Dermis microvascular lymphatic vessel endothelial cell (primary cell): ENCODE measurements at regions not wholly inside any gene's neighbourhood (a gene's known extent, or its start where the extent isn't known, plus 50 kb on each side); places are given as distances from the start of the nearest gene placed in this dataset.
"Not testable (repeated sequence)": the region's sequence is repeated elsewhere in the genome, so short reads cannot be mapped to it uniquely, and the experiment has no call there.

Experiments used
- DNase-seq, 2 donors: peaks; one replicate each; pipeline versions ENCODE4 v3.0.0 to v3.0.0-alpha.2; 2010; ENCODE audit warnings: low read depth in 2 of 2

DNA sequence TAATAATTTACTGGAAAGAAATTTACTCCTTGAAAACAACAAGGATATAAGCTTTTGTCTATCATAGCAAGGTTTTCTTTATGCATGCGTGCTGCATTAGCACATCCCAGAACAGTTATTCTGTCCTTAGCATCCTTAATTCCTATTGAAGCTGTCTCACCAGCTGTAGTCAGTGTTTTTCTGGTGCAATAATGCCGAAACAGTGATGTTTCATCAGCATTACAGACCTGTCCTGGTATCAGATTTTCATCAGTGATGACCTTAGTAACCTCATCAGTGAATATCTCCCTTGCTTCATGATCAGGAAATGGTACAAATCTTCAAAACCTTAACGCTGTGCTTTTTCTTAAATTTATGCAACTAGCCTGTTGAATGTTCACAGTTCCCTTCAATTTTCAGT is 264.7 kb upstream of the STARD13 start:
- no peak for DNase-seq

DNA sequence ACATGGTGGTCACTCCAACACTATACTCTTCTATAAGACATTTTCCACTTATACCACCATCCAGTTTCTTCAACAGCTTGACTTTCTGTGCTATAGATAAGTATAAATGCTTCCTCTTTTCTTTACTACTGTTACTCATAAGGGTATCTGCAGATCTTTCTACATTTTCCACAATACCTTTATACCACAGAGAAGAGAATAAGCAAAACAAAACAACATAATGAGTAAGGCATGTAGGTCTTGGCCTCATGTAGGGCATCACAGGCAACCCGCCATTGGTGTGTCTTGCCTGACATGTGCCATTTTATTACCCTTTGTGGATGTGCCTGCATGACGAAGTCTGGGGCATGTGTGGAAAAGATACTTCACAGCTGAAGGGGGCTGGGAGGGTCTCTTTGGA is 265.3 kb upstream of the STARD13 start:
- DNase-seq: no peak

DNA sequence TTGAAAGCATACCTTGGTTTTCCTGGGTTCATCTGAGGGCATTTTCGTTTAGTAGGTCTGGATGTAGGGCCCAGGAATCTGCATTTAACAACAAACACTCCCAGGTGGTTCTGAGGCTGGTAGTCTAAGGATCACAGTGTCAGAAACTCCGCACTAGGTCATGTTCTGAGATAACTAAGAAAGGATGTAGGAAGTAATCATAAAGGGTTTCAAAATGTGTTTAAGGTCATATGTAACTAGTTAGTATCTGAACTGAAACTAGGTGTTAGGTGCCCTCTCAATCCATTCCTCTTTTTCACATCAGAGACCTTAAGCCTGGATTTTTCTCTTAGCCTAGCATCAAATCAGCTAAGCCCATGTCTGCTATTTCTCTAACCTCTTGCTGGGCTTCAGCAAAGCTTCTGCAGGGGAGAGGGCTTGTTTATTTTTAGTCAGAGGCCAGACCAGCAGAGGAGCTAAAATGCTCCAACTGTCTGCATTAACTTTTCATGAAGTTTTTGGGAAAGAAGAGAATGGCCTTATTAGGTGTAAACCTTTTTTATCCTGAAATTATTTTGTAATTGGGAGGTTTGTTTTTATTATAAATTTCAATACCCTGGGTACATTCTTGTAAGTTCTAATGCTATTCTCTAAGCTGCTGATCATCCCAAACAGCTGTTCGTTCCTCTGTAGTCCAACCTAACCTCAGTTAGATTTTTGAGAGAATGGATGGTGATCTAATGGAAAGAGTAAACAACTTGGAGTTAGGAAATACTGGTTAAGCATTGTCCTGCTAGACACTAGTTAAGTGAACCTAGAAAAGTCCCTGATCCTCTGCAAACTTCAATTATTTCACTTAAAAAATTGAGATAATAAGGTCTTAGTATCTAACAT is 262.8 kb upstream of the RFC3 start:
- no peak for DNase-seq

DNA sequence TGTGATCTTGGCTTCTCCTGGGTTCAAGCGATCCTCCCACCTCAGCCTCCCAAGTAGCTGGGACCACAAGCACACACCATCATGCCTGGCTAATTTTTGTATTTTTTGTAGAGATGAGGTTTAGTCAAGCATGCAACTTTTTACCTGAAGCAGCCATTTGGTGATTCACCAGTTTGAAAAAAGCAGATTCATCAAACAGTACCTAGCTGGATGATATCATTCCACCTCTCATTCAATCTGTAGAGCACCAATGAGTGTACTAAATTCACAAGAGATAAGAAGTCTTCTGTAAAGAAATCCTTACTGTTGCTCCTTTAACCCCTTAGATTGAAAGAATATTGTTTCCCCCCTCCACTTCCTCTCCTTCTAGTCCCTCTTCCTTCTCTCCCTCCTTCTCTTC is 261.1 kb upstream of the RFC3 start:
- no peak for DNase-seq

DNA sequence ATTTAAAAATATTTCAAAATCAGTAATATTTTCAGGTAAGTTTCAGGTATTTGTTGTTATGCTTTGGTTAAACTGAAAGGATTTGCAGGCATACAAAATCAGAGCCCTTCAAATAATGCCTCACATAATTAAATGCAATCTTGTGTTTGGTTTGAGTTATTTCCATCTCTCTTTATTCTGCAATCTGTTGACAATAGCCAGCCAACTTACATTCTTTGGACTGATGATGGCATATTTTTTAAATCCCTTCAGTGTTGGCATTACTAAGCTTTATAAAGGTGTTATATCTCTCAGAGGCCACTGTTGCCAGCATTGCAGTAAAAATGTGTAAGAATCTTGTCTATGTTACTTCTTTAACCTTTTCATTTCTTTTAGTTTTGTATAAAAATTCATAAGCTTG is 257.2 kb upstream of the RFC3 start:
- no peak for DNase-seq

DNA sequence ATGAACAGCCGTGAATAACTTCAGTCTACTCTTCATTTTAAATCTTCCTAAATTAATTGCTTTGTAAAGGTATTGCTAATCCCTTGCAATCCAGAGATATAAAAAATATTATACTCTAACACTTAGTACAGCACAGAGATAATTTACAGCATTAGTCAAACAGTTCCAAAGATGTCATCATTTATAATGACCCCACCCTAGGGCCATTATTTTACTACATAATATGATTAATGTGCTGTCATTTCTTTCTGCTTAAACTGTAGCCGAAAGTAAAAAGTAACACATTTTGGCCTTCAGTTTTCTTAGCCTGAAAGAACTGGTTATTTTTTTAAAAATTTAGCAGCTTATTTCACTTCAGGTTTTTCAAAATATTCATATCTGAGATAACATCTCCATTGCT is 256.3 kb upstream of the RFC3 start:
- no peak for DNase-seq

DNA sequence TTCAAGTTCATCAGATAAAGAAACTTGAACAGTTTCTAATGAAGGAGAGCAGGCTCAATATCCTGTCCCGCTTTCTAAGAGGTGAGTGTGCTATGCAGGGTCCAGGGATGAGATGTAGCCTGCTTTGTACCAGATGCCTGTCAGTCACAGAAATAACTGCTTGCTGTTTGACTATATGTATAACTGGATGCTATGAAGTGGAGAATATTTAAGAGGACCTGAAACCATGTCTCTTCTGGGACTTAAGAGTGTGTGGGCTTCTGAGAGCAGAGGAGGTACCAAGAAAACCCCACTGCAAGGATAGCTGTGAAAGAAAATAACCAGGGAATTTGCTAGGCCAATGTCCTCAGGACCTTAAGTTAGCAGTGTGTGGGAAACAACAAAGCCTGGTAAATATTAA is 246.3 kb upstream of the RFC3 start:
- DNase-seq: no peak

DNA sequence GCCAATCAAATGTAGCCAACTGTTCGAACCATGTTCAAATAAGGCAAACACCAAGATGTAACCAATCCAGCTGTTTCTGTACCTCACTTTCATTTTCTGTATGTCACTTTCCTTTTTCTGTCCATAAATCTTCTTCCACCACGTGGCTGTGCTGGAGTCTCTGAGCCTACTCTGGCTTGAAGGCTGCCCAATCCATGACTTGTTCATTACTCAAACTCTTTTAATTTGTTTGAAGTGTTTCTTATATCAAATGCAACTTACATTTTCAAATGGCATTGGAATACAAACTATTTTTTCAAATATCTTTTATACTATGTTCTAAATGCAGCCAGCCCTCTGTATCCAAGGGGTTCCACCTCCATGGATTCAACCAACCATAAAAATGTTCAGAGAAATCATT is 245.6 kb upstream of the RFC3 start:
- DNase-seq: not testable (repeated sequence)

DNA sequence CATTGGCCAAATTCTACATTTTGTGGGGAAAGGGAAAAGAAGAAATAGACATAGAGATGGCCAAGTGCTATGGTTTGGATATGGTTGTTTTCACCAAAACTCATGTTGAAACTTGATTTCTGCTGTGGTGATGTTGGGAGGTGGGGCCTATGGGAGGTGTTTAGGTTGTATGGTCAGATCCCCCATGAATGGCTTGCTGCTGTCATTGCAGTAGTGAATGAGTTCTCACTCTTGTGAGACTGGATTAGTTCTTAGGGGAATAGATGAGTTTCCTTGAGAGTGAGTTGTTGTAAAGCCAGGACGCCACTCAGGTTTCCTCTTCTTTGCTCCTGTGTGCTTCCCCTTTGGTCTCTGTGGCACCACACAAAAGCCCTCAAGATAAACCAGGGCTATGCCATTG is 242.6 kb upstream of the RFC3 start:
- DNase-seq: no peak

DNA sequence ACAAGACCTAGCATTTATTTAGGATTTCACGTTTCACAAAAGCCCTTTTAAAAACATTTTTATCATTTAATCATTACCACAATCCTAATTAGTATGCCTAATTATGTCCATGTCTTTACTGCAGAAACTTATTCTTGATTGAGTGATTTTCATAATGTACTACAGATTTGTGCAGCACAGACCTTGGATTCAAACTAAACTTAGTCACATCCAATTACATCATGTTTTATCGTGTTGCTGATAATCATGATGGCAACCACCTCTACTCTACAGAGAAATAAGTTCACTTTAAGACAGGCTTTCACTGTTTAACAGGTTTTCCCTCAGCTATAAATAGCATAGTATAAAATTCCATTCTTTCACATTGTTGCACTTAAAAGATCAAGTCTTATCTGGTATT is 240.9 kb upstream of the RFC3 start:
- no peak for DNase-seq

DNA sequence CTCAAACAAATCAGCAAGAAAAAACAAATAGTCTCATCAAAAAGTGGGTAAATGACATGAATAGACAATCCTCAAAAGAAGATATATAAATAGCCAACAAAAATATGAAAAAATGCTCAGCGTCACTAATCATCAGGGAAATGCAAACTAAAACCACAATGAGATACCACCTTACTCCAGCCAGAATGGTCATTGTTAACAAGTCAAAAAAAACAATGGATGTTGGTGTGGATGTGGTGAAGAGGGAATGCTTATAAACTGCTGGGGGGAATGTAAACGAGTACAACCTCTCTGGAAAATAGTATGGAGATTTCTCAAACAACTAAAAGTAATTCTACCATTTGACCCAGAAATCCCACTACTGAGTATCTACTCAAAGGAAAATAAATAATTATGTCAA is 239.2 kb upstream of the RFC3 start:
- DNase-seq: no peak

DNA sequence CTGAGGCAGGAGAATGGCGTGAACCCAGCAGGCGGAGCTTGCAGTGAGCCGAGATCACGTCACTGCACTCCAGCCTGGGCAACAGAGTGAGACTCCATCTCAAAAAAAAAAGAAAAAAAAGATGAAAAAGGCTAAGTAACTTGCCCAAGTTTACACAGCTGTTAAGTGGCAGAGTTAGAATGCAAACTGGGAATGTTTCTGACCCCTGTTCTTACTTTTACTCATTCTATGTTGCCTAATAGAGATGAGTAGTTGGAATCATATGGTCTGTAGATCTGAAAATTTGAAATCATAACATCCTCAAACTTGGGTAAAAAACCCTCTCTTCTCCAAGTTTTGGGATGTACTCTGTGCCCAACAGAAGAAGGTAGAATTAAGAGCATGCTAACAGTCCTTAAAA is 235.8 kb upstream of the RFC3 start:
- no peak for DNase-seq

DNA sequence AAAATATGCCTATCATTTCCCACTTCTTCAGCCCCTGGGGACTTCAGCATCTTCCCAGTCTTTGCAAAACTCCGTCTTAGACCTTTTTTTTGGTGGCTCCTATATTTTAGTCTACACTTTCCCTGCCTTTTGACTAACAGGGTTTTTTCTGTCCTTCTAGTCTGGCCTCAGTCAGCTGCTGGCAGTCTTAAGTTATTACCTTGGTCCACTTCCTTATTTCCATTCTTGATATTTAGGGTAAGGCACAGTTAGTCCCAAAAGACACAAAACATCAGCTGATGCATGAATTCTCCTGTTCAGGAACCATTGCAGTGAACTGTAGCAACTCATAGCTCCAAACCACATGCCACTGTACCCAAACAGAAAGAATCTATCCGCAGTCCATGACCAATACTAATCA is 234.6 kb upstream of the RFC3 start:
- no peak for DNase-seq

DNA sequence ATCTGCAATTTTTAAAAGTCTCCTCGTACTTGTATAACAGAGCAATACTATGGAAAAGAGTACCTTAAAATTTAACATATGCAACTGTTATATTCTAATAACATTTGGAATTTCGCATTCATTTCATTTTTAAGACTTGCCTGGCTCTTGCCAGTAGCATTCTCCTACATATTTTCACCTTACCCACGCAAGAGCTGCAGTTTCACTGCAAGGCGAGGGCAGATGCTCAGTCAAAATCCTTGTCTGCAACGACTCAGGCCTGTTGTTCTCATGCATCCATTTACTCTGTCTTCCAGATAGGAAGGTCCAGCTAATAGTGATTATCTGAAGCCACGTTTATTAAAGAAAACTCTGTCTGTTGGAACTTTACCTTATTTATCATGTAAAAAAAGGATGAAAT is 227.0 kb upstream of the RFC3 start:
- DNase-seq: no peak

DNA sequence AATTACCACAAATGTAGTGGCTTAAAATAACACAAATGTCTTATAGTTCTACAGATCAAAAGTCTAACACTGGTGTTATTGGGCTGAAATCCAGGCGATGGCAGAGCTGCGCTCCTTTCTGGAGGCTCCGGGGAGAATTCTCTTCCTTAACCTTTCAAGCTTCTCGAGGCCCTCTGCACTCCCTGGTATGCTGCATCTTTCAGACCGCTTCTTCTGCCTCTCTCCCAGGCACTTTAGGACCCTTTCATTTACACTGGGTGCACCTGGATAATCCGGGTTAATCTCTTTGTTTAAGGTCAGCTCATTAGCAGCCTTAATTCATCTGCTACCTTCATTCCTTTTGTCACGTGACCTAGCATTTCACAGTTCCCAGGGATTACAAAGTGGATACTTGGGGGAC is 211.3 kb upstream of the RFC3 start:
- DNase-seq: no peak

DNA sequence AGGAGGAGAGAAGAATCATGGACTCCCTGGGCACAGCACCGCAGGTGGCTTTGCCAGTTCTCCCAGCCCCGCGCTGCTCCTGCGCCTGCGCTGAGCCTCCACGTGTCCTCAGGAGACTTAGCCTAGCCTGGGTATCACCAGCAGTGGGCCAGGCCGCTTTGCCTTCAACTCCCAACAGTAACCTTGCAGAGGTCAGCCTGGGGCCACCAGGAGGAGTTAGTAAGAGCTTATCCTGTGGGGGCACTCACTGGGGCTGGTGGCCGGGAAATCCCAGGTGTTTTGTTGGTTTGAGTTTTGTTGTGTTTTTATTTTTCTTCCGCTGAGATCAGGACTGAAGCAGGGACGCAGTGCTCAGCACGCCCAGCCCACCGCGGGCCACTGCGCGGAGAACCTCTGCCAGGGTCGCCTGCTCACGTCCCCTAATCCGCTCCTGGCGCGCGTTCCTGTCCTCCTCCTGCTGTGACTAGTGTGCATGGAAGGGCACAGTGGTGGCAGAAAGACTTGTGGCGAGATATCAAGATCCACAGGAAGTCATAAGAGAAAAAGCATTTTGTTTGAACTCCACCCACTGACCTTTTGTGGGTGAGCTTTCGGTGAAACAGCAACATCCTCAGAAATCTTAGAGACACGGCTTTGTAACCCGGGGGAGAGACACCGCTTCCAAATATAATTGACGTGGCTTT is 207.4 kb upstream of the RFC3 start:
- peak; percentile 70 to 83 for DNase-seq

DNA sequence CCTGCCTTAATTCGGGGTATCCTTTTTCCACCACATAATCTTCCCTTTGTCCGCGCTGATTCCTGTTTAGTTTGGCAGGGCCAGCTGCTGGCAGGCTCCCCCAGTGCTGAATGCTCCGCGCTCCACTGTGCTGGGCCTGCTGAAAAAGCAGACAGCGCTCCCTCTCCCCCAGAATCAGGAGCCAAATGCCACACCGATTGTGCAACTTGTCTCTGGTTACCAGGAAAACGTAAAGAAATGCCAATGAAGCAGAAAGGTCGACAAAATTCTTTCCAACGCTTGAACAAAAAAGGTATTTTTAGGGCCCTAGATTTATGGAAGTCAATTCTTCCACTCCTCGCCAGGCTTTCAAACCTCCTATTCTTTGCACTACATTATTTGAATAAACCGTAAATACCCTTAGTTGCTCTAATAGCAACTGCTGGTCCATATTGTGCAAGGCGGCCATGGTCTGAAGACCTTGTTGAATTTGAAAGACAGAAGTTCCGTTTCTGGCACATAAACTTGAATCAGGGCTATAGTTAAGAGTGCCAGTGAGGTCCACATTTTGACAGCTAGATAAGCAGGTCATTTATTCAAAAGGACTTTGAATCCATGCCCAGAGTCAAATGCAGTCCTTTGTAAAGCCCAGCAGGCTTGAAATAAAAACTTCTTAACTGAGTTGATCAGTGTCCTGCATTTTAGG is 206.7 kb upstream of the RFC3 start:
- peak; percentile 84 to 98 for DNase-seq

DNA sequence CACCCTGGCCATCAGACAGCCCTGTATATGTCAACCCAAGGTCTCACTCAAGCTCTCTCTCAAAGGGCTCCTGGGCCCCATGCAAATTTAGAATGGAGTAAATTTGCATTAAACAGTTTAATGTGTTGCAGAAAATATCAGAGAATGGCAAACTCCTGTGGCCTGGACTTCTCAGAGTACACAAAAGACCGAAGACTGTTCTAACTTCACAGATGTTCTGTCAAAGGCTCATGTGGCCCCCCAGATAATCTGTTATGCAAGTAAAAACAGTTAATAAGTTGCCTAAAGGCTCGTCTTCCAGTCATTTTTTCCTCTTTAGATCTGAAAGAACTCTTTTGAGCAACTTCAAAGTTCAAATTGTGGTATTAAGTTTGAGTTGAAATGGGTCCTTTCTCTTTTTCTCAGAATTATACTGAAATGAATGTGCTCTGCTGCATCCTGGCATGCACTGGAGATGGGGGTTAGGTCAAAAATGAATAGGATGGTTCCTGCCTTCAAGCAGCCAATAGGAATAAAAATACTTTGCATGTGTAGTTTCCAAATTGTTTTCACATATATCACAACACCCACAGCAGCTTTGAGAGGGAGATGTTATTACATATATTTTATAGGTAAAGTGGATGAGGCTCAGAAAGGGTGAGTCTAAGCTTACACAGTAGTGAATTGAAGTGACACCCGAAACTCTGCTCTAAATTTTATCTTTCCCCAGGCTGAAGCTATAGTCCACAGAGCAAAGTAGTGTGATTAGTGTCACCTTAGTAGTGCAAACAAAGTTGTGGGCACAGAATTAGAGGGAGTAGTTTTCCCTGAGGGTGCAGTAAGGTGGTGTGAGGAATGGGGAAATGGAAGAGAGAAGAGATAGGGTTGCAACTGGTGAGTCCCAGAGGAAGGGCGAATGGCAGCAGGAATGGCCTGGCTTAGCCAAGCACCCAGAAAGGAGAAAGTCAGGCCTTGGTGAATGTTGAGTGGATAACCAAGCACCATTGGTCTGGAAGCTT is 205.0 kb upstream of the RFC3 start:
- DNase-seq: no peak

DNA sequence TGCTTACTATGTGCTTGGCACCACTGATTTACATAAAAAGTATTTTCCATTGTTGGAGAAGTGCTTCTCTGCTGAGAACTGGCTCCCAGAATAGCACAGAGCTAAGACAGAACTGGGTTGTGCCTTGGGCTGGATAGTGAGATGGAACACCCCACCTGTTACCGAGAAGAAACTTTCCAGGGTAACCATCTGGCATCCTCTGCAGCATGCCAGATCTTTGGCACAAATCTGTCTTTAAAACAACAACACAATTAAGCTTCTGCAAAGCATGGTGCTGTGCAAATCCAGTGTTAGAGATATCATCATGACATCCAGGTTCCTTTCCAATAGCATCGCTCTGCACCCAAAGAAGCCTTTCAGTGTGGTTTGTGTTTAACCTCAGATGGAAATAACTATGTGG is 202.5 kb upstream of the RFC3 start:
- no peak for DNase-seq

DNA sequence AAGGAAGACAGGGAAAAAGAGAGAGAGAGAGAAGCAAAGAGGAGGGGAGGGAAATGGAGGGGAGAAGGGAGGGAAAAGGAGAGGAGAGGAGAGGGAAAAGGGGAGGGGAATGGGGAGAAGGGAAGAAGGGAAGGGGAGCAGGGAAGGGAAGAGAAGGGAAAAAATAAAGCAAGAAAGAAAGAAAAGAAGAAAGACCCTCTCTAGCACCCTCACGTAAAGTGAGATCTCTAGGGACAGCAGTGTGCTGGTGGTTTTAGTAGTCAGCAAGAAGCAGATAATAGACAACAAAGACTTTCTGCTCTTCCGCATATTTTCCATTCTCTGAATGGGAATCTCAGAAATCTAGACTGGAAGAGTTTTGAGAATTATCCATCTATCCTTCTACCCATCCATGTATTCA is 201.8 kb upstream of the RFC3 start:
- no peak for DNase-seq

DNA sequence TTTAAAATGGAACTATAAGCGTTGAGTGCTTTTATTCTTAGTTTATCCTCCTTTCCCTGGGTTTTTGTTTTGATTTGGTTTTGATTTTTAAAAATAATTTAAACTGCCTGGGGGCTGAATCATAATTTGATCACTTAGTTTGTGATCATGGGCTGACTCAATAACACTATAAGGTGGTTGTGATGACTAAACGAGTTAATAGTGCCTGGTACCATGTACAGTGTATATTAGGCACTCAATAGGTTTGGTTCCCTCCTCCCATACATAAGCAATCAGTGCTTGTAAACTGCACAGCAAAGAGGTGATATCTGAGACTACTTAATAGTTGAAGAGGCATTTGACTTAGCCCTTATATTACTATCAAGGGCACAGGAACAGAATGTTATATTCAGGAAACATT is 200.9 kb upstream of the RFC3 start:
- no peak for DNase-seq
